ENCODE measurements at regions not wholly inside any gene's neighbourhood (a gene's known extent, or its start where the extent isn't known, plus 50 kb on each side); places are given as distances from the start of the nearest gene placed in this dataset.

DNA sequence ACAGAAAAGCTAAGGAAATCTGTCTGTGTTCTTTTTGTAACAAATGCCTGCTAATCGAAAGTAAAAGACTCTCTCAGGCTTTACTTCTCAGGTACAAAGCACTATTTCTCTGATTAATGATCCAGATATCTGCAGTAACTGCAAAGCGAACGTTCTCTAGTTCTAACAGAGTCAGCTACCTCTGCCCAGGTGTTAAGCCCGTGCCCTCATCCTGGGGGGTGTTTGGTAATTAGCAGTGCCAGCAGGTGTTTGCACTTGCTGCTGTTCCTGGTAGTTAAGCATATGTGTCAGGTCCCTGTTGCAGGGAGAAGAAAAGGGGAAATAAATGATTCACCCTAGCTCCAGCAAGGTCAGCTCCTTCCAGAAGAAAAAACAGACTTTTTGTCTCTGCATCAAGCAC lies 58.8 kb upstream of the CRIM1 start:
- no peak overlapping the region for H3K27ac Mint-ChIP-seq
- H3K4me1 Mint-ChIP-seq (ENCODE audit: low read depth): no peaks in the 10 kb centered on the region
- intact Hi-C loops (cut with DNase I, micrococcal nuclease): no loop called here
- DNase-seq: no peak
- Histone ChIP-seq H3K4me1 (ENCODE audit: insufficient read depth, low read length) (no peaks in the 10 kb centered on the region), H3K4me3 (ENCODE audit: low read length) (no peak overlapping the region), H3K36me3 (ENCODE audit: insufficient read depth, low read length) (no peaks in the 10 kb centered on the region), H3K27me3 (ENCODE audit: control insufficient read depth in 1 of 2, insufficient read depth in 2 of 2, low read length in 2 of 2) (no peaks in the 10 kb centered on the region), H3K9me3 (ENCODE audit: control insufficient read depth in 1 of 2, insufficient read depth in 1 of 2, low read length in 2 of 2) (no peaks in the 10 kb centered on the region), H3K27ac (ENCODE audit: low read depth in 1 of 2, low read length in 2 of 2) (no peak overlapping the region)
- H3K27me3 Mint-ChIP-seq: no peaks in the 10 kb centered on the region
- H3K4me3 Mint-ChIP-seq: no peak overlapping the region
- no peaks in the 10 kb centered on the region for H3K9me3 Mint-ChIP-seq
- ATAC-seq (ENCODE audit: poor library complexity): no peak
- TF ChIP-seq, protein P1, sequence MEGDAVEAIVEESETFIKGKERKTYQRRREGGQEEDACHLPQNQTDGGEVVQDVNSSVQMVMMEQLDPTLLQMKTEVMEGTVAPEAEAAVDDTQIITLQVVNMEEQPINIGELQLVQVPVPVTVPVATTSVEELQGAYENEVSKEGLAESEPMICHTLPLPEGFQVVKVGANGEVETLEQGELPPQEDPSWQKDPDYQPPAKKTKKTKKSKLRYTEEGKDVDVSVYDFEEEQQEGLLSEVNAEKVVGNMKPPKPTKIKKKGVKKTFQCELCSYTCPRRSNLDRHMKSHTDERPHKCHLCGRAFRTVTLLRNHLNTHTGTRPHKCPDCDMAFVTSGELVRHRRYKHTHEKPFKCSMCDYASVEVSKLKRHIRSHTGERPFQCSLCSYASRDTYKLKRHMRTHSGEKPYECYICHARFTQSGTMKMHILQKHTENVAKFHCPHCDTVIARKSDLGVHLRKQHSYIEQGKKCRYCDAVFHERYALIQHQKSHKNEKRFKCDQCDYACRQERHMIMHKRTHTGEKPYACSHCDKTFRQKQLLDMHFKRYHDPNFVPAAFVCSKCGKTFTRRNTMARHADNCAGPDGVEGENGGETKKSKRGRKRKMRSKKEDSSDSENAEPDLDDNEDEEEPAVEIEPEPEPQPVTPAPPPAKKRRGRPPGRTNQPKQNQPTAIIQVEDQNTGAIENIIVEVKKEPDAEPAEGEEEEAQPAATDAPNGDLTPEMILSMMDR (IDR thresholded peaks at IDR 0.05): no peak
- H3K36me3 Mint-ChIP-seq (ENCODE audit: low read depth): no peaks in the 10 kb centered on the region
- POLR2A ChIA-PET: no interaction called here
- CTCF ChIA-PET: no interaction called here

DNA sequence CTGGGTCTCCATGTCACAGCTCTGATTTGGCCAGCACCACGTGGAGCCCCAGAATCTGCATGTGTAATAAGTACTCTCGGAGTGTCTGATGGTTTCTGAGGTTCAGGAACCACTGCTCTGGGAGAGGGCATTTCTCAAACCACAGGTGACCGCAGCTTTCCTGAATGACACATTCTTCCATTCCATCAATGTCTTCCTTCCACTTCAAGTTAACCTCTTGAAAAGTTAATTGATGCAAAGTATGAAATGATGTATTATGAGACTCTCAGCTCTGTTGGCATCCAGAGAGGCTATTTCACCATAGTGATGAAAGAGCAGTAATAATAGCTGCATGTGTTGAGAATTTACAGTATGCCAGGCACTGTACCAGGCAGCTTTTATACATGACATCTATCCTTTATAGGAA lies 61.3 kb upstream of the CRIM1 start:
- DNase-seq: peak in 1 of 14 experiments; percentile 7
- TF ChIP-seq, protein P1 (IDR thresholded peaks at IDR 0.05): no peak
- Histone ChIP-seq H3K9me3 (ENCODE audit: control insufficient read depth in 1 of 2, insufficient read depth in 1 of 2, low read length in 2 of 2) (no peaks in the 10 kb centered on the region), H3K36me3 (ENCODE audit: insufficient read depth, low read length) (no peaks in the 10 kb centered on the region), H3K4me1 (ENCODE audit: insufficient read depth, low read length) (no peaks in the 10 kb centered on the region), H3K27ac (ENCODE audit: low read depth in 1 of 2, low read length in 2 of 2) (no peak overlapping the region), H3K27me3 (ENCODE audit: control insufficient read depth in 1 of 2, insufficient read depth in 2 of 2, low read length in 2 of 2) (no peaks in the 10 kb centered on the region), H3K4me3 (ENCODE audit: low read length) (no peak overlapping the region)
- Mint-ChIP-seq H3K4me3 (no peak overlapping the region), H3K36me3 (ENCODE audit: low read depth) (no peaks in the 10 kb centered on the region), H3K9me3 (no peaks in the 10 kb centered on the region), H3K27me3 (no peaks in the 10 kb centered on the region), H3K27ac (no peak overlapping the region), H3K4me1 (ENCODE audit: low read depth) (no peaks in the 10 kb centered on the region)
- no peak for ATAC-seq (ENCODE audit: poor library complexity)
- intact Hi-C loops (cut with DNase I, micrococcal nuclease): no loop called here
- POLR2A ChIA-PET: interaction anchor here (0.8 kb wide), 1 partner anchor 48 kb away, joined by 4 read pairs; no protein-coding TSS in a partner anchor
- CTCF ChIA-PET: no interaction called here

DNA sequence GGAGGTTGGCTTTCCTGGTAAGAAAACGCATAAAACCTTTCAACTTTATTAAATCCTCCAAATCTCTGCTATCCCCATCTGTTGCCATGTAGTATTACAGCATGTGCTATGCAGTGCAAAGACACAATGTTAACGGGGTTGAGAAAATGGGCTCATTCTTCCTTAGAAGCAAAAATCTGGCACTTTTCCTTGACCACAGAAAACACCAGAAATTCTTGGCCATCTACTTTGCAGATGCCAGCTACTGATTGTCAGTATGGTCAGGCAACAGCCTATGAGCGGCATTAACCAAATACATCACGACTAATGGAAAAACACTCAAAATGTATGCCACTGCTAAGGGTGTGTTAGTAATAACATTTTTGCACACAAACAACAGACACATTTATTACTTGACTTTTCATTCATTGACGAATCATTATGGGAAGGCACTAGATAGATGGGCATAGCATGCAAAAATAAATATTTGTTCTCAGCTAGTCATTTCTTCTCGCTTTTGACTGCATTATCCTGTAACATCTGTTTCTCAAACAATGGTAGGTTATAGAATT lies 65.2 kb upstream of the CRIM1 start:
- intact Hi-C loops (cut with DNase I, micrococcal nuclease): no loop called here

More for the DNA sequence above, 65.2 kb upstream of the CRIM1 start:
- H3K9me3 ChIP-seq (ENCODE audit: control insufficient read depth in 1 of 2, insufficient read depth in 1 of 2, low read length in 2 of 2): no peaks in the 10 kb centered on the region
- H3K27me3 ChIP-seq (ENCODE audit: control insufficient read depth in 1 of 2, insufficient read depth in 2 of 2, low read length in 2 of 2): no peaks in the 10 kb centered on the region
- H3K4me1 ChIP-seq (ENCODE audit: insufficient read depth, low read length): no peaks in the 10 kb centered on the region
- Mint-ChIP-seq H3K4me1 (ENCODE audit: low read depth) (no peaks in the 10 kb centered on the region), H3K27ac (no peak overlapping the region), H3K4me3 (no peak overlapping the region), H3K36me3 (ENCODE audit: low read depth) (no peaks in the 10 kb centered on the region), H3K27me3 (no peaks in the 10 kb centered on the region), H3K9me3 (no peaks in the 10 kb centered on the region)
- TF ChIP-seq, protein P1 (IDR thresholded peaks at IDR 0.05): no peak
- POLR2A ChIA-PET: no interaction called here
- CTCF ChIA-PET: no interaction called here
- no peak for DNase-seq
- no peaks in the 10 kb centered on the region for H3K36me3 ChIP-seq (ENCODE audit: insufficient read depth, low read length)
- H3K27ac ChIP-seq (ENCODE audit: low read depth in 1 of 2, low read length in 2 of 2): no peak overlapping the region
- ATAC-seq (ENCODE audit: poor library complexity): no peak
- H3K4me3 ChIP-seq (ENCODE audit: low read length): no peak overlapping the region

Data from CD4-positive, alpha-beta T cell (primary cell).